NOMO-1 treated with dmso at 0.1 percent for 144 hours (cell line): ENCODE measurements at regions not wholly inside any gene's neighbourhood (a gene's known extent, or its start where the extent isn't known, plus 50 kb on each side); places are given as distances from the start of the nearest gene placed in this dataset.

Source experiments
- DNase-seq: peaks from one replicate; lab custom pipeline; 2025; ENCODE audit not compliant: unreplicated experiment; lab: John Stamatoyannopoulos, UW

DNA sequence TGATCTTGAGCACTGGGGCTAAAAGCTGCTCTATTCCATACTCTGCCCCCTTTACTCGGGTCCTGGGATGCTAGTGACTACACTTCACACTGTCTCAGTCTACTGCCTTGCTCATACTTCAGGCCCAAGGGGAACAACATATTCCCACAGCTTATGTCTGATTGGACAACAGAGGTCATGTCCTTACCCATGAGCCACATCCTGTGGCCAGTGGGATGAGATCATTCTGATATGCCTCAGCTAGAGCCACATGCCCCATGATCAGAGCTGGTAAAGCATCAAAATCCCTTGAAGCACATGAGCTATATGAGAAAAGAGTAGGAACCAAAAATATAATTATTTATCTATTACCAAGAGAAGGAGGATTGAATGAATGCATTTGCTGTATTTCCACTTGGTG is 290.1 kb upstream of the TSHZ3 start:
- no peak for DNase-seq

DNA sequence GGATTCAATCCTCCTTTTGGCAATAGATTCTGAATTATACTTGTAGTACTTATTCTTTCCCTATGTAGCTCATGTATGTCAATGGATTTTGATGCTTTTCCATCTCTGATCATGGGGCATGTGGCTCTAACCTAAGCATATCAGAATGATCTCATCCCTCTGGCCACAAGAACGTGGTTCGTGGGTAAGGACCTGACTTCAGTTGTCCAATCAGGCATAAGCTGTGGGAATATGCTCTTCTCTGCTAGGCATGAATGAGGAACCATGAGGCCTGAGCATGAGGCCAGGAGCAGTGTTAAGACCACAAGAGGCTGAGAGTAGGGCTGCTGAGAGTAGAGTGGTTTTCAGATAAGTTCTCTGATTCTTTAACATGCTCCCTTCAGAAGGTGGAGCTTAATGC is 292.4 kb upstream of the TSHZ3 start:
- DNase-seq: no peak

DNA sequence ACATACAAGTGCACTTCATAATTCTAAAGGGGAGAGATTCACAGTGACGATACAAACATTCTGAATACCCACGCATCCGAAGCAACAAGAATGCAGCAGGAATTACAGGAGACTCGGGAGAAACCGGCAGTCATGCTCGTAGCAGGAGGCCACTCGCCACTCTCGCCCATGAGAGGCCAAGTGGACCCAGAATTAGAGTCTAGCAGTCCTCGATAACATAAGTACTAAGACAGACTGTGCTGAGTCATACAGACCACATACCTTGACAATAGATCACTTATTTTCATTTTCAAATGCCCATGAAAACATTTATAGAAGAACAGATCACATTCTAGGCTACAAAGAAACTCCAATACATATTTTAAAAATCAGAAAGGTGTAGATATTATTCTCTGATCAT is 299.1 kb upstream of the TSHZ3 start:
- DNase-seq: no peak

DNA sequence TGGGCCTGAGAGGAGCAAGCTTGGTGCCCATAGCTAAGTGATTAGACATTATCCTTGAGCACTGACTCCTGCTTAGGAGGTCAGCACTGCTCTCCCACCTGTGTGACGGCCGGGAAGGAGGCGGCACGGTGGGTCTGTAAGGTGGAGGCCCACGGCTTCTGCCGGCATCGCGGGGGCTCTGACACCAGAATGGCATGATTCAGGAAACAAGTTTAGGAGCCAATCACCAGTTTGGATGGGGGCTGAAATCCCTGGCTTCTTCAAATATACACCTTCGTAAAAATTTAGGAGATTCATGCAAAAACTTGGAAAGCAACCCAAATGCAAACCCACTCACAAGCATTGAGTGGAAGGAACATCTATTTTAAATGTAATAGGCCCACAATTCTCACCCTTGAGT is 307.3 kb upstream of the TSHZ3 start:
- DNase-seq: no peak

DNA sequence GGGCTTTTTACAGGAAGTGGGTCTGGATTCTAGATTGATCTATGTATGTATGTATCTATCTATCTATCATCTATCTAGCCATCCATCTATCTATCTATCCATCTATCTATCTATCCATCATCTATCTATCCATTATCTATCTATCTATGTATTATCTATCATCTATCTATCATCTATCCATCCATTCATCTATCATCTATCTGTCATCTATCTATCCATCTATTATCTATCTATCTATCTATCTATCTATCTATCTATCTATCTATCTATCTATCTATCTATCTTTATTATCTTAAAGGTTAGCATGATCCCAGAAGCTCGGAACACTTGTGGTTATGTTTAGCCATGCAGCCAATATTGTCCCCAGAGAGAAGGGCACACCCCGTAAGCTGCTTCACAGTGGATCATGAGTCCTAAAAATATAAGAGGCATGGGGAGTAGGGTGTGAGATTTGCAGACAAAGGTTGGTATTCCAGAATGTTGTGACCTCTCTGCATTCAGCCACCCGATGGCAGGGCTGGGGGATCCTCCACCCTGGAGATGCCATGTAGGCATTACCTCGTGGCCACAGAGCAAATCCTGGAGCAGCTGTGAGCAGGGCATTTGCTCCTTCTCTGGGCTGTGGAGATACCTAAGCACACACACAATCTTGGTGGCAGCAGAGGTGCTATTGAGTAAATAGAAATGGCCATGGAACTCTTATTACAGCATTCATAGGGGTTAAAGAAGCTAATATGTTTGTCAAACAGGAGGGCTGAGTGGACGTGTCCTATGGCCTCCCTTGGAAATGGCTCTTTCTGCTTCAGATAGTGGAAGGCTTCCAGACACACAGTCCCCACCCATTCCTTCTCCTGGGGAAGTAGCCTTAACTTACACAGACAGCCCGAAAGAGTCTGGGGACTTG is 310.0 kb upstream of the TSHZ3 start:
- no peak for DNase-seq

DNA sequence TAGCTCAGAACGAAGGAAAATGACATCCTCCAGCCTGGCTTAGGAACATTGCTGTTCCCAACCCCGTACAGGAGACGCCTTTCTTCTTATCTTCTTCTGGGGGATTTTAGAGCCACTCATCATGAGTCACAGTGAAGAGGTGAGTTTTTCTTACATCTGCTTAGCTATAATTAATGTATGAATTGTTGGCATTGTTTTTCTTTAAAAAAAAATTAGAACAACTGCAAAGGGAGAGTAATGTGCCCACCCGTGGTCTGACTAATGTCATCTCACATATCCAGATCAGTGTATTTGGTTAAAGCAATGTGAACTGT is 310.6 kb upstream of the TSHZ3 start:
- no peak for DNase-seq

DNA sequence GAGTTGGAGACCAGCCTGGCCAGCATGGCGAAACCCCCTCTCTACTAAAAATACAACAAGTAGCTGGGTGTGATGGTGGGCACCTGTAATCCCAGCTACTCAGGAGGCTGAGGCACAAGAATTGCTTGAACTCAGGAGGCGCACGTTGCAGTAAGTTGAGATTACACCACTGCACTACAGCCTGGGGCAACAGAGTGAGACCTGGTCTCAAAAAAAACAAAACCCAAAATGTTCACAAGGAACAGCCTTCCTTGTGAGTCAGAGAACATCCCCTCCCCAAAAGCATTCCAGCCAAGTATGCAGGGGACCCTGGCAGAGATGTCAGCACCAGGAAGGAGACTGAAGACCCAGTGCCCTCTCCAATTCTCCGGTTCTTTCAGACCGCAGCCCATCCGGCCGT is 314.9 kb upstream of the TSHZ3 start:
- no peak for DNase-seq

DNA sequence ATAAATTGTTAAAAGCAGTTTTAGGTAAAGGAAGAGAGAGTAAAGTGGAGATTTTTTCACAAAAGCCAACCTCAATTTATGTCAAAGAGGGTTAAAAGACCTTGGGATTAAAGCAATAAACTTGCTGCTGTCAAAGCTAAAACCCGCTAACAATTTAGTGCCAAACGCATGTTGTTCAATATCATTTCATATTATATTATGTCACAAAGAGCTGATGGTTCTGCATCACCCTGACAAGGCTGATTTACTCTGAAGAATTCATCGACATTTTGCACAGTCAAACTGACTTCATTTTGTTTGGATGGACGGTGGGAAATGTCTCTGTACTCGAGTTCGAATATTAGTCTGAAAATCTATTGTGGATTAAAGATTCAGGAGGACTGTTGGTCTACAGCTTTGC is 315.8 kb upstream of the TSHZ3 start:
- DNase-seq: no peak

DNA sequence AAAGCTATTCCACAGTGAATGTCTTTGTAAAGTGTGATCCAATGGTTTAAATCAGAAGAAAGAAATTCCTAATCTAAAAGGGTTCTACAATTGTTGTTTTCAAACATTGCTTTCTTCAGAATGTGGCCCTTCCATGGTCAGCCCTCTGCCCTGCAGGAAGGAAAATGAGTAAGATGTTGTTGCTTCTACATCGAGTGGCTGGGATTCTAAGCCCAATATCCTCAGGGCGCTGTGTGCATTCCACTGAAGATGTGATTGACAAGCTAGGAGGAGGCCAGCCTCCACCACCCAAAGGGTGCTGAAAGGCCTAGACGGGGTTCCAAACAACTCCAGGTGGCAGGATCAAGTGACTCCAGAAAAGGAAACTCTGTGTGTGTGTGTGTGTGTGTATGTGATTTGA is 316.9 kb upstream of the TSHZ3 start:
- DNase-seq: no peak

DNA sequence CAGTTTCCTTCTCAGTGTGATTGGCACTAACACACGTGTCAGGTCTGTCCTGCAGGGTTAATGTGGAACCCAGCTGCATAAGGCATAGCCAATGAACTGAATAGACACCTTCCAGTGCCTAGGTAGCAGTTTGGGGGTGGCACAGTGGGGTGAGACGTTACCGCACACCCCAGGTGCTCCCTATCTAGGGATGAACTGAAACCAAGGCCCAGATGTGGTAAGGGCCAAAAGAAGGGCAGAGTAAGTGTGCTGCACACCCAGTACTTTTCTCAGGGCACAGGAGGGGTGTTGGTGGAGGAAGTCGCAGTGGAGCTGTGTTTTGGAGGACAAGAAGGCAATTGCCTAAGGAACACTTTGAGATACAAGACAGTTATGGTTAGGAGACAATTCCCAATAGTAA is 317.9 kb upstream of the TSHZ3 start:
- no peak for DNase-seq

DNA sequence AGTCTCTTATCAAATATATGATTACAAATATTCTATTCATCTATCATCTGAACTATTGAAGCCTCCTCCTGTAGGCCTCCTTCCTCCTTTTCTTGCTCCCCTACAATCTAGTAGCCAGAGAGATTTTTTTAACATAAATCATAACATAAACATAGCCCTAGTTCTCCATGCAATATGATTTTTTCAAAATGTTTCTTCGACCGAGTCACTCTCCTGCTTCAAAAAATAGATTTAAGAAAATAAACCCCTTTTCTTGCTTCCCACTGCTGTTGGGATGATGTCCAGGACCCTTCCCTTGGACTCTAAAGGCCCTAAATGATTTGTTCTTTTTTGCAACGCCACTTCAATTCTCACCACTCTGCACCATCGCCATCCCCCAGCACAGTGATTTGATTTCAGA is 319.7 kb upstream of the TSHZ3 start:
- DNase-seq: no peak

DNA sequence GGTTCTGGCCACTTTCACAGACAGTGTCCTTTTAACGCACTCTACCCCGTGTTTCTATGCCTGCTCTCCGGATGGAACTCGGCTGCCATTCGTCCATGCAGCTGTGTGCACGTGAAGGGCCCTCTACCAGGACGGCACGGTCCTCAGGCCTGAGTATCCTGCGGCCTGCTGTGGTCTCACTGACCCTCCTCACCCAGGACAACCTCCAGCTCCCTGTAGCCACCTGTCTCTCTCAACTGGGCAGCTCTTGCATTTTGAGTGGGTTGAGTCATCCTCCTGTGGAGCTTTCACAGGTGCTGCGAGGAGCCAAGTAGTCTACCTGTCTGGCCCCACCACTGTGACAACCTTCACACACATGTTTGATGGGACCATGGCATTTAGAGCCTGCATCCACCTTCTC is 321.7 kb upstream of the TSHZ3 start:
- no peak for DNase-seq

DNA sequence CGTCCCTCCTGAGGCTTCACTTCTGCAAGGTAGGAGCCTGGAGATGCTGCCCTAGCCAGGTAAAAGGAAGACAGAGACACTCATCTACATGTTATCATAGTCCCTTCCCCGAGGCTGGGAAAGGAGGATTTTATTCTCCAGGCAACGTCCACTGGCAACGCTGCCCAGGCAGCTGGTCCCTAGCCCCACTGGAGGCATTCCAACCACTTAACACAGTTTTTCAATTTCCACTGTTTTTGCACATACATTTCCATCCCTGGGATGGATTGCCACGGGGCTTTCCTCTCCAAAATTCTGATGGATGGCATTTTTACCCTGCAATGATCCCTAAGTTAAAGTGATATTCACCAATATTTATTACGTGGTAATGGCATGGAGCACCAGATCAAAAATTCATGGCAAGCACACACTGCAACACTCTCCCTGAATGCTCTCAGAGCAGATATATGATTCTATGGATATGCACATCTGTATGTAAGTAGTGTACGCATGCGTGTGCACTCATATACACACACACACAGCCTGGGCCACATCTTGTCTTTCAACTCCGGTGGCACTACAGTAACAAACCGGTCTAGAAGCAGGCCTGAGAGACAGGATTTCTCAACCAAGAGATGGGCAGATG is 322.3 kb upstream of the TSHZ3 start:
- no peak for DNase-seq

DNA sequence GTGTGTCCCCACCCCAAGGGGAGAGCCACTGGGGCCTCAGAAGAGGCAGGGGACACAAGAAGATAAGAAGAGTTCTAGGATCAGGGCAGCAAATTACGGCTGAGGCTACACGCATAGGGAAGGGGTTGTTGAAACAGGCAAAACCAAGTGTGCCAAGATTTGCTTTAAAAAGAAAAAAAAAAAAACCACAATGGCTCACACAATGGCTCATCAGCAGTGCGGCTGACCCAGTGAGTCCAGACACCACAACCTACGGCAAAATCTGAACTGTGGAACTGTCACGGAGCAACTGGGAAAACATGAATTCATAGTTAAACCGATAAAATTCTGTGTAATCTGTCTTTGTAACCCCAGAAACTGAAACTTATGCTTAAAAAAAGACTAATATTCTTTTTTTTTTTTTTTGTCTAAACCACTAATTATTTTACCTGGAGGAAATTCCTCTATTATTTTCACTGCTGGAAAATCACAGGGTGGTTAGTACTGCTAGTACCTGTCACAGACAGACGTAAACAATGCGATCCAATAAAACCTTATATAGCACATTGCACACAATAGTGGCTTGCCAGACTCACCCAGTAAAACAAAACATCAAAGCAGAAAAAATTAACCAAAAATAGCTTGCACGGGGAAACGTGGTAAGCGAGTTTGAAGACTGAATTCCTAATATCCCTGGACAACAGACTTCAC is 325.4 kb upstream of the TSHZ3 start:
- DNase-seq: no peak

DNA sequence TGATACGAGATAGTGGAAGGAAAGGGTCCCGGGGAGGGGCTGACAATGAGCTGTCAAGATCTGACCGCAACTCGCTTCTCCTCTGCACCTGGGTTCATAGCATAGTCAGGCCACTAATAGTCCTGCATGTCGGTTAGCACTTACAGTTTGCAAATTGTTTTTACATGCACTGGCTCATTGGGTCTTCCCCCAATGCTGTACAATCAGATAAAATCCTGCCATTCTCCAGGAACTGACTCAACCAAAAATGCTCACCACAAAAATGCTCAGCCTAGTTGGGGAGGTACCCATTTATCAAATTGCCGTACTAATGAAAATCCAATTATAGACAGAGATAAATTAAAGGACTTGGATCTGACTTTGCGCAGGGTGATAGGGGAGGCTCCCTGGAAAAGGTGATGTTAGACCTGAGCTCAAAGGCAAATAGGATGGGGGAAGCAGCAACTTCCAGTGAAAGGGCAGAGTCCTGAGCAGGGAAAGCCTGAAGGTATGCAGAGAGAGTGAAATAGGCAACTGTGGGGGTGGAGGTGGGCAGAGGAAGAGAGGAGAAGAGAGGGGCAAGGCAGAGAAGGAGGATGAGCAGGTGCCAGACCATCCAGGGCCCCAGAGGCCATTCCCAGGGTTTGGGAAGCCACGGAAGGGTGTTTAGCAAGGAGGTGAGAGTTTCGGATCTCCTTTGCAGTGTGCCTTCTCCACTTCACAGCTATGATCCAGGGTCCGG is 326.1 kb upstream of the TSHZ3 start:
- no peak for DNase-seq

DNA sequence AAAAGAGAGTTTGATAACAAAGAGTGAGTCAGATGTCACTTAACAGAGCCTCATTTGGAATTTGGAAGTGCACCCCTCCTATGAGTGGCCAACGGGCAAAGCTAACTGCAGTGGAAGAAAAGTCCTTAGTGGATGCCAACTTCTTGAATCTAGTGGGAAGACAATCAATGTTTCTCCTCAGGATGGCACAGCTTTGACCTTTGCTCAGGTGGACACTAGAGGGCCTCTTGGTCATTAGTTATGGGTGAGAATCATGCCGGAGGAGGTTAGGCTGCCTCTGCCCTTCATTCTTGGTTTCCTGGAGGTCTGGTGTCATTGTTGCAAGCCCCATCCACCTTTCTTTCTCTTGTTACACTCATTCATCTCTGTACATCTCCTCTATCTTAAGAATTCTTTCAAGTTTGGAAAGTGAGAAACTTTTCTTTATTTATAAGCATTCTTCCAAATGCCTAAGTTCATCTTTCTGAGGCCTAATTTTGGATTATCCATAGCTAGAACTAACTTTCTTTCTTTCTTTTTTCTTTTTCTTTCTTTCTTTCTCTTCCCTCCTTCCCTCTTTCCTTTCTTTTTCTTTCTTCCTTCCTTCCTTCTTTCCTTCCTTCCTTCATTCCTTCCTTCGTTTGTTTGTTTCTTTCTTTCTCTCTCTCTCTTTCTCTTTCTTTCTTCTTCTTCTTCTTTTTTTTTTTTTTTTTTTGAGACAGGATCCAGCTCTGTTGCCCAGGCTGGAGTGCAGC is 327.2 kb upstream of the TSHZ3 start:
- DNase-seq: no peak

DNA sequence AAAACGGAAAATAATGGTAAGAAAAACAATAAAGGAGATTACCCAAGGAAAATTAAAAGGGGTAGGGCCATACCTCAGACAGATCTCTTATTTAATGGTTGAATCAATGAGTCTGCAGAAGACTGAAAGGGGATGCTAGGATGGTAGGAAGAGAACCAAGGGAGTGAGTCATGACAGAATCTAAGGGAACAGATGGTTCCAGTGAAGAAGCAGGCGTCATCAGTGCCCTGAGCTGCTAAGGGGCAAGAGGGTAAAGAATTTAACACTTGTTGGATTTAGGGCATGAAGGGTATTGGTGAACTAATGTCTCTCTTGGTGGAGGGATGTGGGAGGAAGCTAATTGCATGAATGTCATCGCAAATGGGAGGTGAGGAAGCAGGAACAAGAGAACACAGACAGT is 329.2 kb upstream of the TSHZ3 start:
- no peak for DNase-seq

DNA sequence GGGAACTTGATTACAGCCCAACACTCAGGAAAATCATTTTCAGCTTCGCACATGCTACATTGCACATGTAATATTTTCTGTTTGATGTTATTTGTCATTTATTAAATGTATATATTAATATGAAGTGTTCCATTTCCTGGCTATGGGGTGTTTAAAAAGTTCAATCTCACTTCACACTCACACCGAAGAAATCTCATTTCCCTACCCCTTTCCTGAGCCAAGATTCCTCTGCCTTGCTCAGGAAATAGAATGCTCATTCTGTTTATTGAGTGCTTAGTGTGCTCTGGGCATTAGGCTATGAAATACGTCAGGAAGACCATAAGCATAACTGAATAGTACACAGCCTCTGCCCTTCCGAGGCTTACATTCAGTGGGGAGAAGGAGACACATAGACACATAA is 331.9 kb upstream of the TSHZ3 start:
- DNase-seq: no peak

DNA sequence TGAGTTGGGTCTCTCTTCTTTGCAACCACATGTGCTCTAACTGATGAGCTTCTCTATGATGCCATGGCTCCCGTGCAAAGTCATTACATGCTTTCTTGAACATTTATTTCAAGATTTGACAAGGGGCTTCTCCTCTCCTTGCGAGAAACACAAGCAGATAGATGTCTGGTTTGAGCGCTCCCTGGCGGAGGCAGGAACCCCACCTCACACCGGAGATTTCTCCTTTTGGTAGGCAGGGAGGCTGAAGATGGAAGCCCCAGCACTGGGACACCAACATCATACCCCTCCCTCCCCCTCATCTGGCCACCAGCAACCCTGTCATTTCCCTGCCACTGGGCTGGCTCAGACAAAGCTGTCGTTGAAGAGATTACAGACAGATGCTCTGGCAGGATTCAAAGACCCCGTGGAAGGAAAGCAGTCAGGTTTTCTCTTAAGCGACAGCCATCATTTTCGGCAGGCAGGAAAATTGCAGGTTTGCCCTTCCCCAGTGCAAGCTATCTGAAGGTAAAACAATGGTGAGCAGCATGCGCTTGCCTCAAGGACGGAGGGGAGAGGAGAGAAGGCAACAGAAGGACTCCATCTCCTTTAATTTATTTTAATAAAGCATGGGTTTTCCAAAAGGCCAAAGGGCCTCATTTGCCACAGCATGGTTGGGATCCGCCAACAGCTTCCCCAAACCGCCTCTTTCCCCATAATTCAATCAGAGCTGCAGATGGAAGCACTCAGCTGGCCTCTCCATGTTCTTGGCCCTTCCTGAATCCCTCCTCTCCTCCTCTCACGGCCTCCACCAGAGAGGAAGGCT is 344.1 kb upstream of the TSHZ3 start:
- no peak for DNase-seq

DNA sequence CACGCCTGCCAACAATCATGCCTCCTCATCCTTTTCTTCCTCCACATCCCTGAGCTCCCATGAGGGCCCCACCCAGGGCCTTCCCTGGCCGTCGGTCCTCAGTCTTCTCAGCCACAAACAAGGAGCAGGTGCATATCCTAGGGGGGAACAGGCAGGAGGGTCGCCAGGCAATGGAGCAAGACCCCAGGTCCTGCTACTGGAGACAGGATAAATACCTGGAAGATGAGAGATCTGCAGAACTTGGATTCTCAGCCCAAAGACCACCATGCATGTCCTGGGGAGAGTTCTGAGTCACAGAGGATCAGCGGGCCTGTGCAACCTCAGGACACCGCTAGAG is 344.7 kb upstream of the TSHZ3 start:
- DNase-seq: no peak
